ENCODE measurements at regions not wholly inside any gene's neighbourhood (a gene's known extent, or its start where the extent isn't known, plus 50 kb on each side); places are given as distances from the start of the nearest gene placed in this dataset.

DNA sequence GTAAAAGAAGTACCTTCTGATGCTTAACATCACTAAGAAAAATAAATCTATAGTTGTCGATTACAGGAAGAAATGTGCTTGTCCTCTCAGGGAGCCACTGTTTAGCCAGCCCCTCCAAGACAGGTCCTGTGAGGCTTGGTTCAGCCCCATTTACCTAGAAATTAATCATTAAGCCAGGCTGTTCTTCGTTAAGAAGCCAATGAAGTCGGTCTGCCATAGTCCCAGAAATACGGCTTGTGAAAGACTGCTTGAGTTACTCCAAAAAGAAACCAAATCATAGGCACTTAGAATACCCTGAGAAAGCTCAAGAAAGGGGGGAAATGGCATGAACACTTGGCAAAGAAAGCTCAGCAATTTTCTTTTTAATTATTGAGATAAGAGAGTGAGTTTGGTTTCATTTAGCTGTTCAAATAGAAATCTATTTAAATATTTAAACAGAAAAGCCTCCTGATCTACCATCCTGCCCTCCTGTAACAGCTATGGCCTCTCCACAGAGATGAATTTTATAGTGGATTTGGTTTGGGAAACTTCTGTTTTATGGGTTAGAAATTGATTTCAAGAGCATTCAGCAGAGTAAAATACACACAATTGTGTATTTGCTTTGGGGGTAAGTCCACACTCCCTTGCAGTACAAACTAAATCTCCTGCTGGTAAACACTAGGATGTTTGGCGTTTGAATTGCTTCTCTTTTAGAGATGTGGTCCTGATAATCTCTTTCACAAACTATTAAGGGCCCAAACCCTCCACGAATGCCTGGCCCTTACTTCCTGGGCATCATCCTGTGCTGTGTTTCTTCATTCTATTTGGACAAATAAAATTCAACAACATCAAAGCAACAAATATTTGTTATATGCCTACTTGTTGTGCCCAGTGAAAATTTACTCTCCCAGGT is 234.4 kb downstream of the SEC23A start:
- TF ChIP-seq CEBPB (IDR thresholded peaks at IDR 0.05; ENCODE audit: low read depth) (no peak), ZFX (IDR thresholded peaks at IDR 0.05) (no peak), EZH2 (IDR thresholded peaks at IDR 0.05) (no peak), ZNF274 (IDR thresholded peaks at IDR 0.05; ENCODE audit: low read depth, low read length) (no peak), POLR2A (IDR thresholded peaks at IDR 0.05; ENCODE audit: borderline replicate concordance, extremely low read depth, insufficient read depth, insufficient read length) (no peak)

Measured in HCT116 (cell line).